ENCODE measurements at regions not wholly inside any gene's neighbourhood (a gene's known extent, or its start where the extent isn't known, plus 50 kb on each side); places are given as distances from the start of the nearest gene placed in this dataset.

DNA sequence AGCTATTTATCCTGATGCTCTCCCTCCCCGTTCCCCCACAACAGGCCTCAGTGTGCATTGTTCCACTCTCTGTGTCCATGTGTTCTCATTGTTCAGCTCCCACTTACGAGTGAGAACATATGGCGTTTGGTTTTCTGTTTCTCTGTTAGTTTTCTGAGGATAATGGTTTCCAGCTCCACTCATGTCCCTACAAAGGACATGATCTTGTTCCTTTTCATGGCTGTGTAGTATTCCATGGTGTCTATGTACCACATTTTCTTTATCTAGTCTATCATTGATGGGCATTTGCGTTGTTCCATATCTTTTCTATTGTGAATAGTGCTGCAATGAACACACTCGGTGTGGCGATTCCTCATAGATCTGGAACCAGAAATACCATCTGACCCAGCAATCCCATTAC lies 225.9 kb upstream of the CDH4 start:
- DNase-seq (ENCODE audit: low read depth in 1 of 2, low spot score in 1 of 2) = no peak

DNA sequence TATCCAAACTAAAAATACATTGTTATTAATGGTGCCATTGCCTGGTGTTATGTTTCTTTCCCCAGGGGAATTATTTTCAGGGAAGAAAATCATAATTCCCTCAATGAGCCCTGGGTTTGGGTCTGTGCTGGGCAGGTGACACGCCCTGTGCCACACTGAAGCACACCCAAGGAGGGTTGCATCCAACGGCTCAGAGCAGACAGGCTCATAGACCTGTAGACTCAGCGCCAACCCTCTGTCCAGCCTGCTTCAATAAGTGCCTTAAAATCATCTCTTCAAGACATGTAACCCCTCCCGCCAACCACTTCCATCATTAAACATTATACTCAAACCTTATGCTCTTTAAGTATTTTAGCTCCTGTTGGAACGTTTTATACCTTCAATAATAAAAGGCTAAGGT lies 225.3 kb upstream of the CDH4 start:
- DNase-seq (ENCODE audit: low read depth in 1 of 2, low spot score in 1 of 2) = no peak

DNA sequence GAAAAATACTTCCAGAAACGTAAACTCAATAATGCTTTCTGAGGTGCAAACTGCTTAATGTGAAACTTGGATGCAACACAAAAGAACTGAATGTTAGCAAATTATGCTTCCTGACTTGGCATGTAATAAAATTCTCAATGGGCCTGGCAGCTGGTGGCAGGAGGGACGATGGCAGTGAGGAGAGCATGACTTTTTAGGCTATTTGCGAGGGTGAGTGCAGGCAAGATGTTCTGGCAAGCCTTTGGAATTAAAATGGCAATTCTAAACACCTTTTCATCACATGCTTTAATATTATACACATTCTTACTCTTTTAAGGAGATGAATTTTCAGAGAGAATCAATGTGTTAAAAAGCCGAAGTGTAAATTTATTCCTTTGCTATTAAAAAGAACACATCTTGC lies 224.8 kb upstream of the CDH4 start:
- no peak for DNase-seq (ENCODE audit: low read depth in 1 of 2, low spot score in 1 of 2)

DNA sequence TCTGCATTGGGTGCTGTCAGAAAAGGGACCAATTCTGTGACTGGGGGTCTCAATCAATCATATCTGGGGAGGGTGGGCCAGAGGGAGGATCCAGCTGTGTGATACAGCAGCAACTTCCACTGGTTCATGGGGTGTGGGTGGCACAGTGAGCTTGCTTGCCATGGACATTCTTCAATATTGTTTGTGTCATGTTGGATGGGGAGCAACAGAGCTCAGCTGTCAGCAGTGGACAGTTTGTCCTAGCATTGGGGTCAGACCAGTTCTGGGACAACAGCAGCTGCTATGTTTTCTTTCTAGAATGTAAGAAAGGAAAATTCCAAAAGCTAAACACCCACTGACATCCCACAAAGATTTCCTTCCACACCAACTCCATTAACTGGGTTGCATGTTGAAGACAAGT lies 221.9 kb upstream of the CDH4 start:
- DNase-seq (ENCODE audit: low read depth in 1 of 2, low spot score in 1 of 2) = no peak

DNA sequence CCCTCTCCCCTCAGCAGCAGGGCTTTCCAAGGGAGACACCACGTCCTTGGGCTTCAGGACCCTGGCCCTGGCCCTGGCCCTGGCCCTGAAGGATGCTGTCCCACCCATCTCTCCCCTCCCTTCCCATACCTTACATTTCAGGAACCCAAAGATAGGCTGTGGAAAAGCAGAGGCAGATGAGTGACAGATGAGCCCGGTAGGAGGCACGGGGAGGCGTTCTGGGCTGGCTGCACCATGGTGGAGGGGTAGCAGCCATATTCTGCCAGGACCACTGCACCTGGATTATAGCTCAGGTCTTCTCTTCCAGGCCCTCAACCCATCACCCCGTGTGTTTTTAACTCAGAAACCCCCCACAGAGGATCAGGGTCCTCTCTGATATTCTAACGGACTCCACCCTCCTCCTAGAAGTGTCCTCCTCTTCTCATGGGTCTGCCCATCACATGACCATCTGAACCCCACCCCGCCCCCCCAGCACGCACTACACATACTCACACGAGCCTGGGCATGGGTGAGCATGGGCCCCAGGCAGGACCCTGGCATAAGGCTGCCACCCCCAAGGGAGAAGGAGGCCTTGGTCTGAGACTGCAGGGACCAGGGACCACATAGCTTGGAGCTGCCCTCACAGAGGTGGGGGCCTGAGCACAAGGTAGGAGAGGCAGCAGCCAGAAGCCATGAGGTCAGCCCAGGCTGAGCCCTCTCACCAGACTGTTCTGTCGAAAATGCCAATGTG lies 220.8 kb upstream of the CDH4 start:
- no peak for DNase-seq (ENCODE audit: low read depth in 1 of 2, low spot score in 1 of 2)

DNA sequence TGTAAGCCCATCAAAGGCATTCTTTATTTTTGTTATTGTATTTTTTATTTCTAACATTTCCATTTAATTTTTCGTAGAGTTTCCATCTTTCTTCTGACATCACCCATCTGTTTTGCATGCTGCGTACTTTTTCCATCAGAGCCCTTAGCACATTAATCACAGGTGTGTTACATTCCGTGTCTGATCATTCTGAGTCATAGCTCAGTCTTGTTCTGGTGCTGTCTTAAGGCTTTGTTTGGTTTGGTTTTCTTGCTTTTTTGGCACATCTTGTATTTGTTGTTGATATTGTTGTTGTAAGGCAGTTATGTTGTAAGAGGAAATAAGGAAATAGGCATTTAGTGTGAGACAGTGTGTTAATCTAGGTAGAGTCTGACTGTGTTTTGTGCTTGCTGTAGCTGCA lies 214.6 kb upstream of the CDH4 start:
- DNase-seq (ENCODE audit: low read depth in 1 of 2, low spot score in 1 of 2) = no peak

DNA sequence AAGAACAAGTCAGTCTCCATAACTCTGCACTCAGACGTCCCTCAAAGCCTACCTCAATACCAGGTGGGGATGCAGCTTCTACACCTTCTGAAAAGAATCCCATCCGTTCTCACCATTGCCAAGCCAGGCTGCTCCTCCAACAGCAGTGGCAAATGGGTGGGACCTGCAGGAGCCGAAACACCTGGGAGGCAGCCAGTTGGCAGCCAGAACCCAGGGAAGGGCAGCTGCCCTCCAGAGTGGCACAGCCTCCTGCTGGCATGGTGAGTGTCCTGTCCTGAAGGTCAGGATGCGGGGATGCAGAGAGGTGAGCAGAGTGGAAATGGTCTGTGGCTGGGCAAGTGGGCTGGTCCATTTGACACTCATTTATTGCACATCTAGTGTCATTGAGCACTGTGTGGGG lies 210.6 kb upstream of the CDH4 start:
- DNase-seq (ENCODE audit: low read depth in 1 of 2, low spot score in 1 of 2) = no peak

DNA sequence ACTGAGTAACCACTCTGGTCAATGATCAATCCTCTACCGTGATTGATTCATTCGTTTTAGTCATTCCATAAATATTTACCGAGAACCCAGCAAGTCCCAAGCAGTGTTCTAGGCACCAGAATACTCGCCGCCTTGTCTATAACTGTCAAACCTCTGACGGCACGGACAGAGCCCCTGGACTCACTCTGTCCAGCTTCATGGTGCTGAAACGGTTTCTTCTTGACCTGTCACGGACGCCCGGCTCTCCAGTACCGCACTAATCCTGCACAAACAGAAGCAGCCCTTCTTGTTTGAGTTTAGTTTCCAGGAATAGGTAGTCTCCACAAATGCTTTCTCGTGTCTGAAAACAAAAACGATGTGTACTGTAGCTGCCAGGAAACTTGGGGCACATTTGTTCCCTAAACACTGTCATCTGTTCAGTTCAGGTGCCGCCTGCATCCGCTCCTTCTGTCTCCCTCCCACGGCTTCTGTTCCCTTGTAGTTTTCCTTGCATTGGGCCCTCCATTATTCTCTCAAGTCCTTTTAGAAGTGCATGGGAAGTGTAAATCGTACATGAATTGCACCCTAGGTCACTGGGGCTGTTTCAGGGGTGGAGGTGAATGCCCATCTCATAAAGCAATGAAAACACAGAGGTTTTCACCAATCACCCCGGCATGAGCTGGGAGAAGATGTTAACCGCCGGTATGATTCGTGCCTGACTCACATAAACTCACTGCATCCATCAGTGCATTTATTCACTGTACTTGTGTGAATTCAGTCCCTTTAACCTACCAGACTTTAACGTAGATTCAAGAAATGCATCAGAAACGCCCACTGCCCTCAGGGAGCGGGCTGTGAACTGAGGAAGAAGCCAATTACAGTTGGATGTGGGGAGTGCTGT lies 209.3 kb upstream of the CDH4 start:
- DNase-seq (ENCODE audit: low read depth in 1 of 2, low spot score in 1 of 2) = no peak

DNA sequence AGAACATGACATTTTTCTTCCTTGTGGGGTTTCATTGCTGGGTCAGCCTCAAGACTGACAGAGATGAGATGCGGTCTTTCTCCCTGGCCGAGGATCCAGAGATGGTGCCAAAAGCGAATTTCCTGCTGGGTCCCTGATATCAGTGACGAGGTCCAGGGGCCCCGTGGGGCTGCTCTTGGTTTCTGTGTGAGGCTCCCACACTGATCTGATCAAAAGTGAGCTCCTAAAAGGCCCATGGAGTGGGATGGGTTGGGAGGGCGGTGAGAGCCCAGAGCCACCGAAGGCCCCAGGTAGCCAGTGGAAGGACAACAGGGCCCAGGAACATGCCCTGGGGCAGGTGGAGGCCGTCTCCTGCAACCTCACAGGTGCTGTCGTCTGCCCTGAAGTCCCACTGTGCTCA lies 208.4 kb upstream of the CDH4 start:
- no peak for DNase-seq (ENCODE audit: low read depth in 1 of 2, low spot score in 1 of 2)

DNA sequence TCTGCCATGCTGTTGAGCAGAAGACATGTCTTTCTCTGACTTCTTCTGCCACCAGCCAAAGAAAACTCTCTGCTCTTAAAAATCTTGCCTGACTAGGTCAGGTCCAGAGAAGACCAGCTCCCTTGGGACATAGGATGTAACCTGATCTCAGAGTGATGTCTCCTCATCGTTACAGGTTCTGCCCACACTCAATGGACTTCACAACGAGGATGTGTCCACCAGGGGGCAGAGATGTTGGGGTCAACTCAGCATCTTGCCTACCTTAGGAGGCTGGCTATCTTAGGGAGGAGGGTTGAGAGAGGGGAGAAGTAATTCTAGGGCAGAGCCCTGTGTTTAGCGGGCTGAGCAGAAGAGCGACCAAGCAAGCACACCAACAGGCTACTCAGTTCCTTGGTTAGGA lies 207.6 kb upstream of the CDH4 start:
- DNase-seq (ENCODE audit: low read depth in 1 of 2, low spot score in 1 of 2) = no peak

DNA sequence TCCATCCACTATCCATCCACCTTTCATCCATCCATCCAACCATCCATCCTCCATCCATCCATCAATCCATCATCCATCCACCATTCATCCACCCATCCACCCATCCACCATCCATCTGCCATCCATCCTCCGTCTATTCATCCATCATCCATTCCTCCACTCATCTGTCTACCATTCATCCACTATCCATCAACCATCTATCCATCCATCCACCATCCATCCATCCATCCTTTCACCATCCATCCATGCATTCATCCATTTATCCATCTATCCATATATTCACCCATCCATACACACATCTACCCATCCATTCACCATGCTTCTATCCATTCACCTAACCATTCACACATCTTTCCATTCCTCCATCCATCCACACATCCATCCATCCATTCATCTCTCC lies 207.0 kb upstream of the CDH4 start:
- DNase-seq (ENCODE audit: low read depth in 1 of 2, low spot score in 1 of 2) = no peak

DNA sequence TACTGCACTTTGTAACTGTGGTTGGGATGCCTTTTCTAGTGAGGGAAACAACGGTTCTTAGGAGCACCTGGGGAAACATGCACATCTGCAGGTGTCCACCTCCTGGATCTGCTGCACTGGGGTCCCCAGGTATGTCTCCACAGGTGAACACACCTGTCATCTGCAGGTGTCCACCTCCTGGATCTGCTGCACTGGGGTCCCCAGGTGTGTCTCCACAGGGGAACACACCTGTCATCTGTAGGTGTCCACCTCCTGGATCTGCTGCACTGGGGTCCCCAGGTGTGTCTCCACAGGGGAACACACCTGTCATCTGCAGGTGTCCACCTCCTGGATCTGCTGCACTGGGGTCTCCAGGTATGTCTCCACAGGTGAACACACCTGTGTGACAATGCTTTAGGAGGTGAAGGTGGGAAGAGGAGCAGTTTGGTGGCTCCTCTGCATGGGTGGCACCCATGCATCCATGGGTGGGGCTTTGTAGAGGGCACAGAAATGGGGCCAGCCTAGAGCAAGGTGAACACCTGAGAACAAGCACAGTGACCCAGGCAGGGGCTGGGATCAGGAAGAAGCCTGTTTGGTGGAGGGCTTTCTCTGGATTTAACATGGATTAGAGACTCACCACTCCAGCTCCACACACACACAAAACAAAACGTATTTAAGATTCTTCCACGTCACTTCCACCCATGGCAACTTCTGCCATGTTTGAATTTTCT lies 206.0 kb upstream of the CDH4 start:
- no peak for DNase-seq (ENCODE audit: low read depth in 1 of 2, low spot score in 1 of 2)

DNA sequence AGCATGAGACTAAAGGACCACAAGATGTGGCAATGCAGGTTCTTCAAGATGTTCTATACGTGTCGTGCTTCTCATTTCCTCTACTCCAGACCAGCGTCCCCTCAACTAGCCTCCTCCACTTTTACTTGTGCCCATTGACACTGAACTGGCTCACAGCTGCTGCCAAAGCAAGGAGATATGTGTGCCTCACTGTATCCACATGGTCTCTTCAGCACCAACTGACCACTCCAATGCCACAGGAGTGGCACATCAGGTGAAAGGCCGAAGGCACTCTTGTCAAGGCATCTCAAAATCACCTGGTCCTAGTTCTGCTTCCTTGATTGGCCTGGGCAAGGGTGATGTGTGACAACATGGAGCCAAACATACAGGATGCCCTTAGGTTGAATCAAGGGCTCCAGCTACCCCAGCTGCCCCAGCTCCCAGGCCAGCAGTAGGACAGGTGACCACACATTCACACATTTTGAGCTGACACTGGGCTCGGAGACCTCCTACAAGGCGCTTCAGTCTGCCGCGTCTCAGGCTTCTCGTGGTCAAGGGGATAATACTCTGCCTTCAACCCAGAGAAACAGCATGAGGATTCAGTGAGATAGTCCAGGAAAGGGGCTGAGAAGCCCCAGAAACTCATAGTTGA lies 205.2 kb upstream of the CDH4 start:
- DNase-seq (ENCODE audit: low read depth in 1 of 2, low spot score in 1 of 2) = no peak

DNA sequence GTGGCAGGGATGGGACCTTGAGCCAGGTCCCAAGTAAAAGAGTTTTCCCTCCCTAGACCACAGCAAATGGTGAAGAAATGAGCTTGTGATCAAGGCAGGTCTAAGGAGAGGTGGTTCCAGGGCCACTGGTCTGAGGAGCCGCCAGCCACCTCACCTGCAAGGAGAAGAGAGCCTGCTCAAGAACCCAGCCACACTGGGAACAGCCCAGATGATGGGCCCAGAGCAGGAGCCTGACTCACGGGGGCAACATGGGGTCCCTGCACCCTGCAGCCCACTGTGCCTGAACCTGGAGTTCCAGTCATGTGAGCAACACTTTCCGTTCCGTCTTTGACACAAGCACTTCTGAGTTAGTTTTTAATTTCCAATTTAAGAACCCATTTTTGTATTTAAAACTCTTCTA lies 204.5 kb upstream of the CDH4 start:
- no peak for DNase-seq (ENCODE audit: low read depth in 1 of 2, low spot score in 1 of 2)

DNA sequence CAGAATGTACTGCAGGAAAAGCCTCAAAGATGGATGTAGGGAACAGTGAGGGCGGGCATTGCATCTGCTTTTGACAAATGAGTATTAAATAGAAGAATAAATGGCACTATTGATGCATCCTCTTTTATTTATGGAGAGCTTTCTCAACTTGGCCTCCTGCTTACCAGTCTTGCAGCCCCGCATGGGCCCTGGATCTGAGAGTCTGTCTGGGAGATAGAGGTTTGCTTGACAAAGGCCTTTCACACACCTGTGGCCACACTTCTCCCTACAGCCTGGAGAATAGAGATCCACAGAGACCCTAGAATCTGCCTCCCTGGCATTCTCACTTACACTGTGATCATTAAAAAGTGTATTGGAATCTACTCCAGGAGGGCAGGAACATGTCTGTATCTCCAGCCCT lies 203.8 kb upstream of the CDH4 start:
- DNase-seq (ENCODE audit: low read depth in 1 of 2, low spot score in 1 of 2) = no peak

DNA sequence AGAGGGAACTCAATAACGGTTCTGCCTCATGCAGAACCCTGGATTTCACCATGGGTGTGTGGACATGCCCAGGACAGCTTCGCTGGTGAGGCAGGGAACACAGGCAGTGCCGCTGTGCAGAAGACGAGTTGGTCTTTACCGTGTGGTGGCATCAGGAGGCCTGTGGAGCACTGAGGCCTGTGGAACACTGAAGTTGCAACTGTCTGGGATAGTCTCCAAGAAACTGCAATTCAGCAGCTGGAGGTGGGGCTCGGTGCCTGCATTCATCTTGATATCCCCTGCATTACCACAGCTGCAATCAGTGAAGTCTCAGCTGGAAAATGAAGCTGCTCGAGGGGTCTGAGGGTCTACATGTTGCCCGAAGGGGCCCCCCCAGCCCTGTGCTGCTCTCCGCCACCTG lies 202.4 kb upstream of the CDH4 start:
- no peak for DNase-seq (ENCODE audit: low read depth in 1 of 2, low spot score in 1 of 2)

DNA sequence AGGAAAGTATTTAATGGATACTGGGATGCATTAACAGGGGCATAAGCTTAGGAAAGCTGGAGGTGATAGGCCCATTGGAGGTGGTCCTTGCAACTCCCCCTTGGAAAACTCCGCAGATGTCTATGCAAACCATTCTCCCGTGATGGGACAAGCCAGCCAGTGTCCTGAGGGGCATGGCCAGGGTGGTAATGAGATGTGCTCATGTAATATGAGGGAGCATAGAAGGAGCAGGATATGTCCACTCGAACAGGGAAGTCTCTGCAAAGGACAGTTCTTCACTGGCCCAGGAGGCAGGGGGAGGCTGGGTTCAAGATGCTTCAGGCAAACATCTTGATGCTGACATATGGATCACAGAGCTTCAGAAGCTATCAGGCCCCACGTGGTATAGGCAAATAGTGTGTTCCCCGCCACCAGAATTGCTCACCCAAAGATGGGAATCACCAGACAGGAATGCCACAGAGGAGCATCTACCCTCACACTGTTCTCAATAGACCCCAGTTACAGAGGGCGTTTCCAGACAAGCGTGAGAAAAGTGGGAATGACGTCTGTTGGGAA lies 201.6 kb upstream of the CDH4 start:
- no peak for DNase-seq (ENCODE audit: low read depth in 1 of 2, low spot score in 1 of 2)

DNA sequence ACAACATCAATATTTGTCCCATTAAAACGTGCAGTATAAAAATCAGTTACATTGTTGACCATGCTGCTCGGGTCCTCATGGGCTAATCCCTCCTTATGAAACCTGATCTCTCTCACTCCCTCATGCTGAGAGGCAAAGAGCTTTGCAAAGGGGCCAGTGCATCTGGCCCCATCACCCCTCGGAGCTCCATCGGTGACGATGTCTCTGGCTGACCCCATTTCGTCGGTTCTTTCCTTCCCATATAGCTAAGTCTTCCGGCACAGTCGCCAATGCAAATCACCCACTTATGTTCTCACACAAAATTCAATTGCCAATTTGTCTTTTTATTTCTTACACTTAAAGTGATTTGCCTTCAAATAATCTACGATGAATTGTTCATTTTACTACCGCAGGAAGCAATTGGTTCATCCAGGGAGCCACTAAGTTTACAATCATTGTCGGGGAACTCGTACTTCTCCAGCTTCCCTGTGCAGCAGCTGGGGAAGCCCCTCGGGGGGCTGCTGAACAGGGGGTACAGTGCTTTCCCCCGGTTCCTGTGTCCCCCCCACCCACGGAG lies 199.8 kb upstream of the CDH4 start:
- DNase-seq (ENCODE audit: low read depth in 1 of 2, low spot score in 1 of 2) = no peak

DNA sequence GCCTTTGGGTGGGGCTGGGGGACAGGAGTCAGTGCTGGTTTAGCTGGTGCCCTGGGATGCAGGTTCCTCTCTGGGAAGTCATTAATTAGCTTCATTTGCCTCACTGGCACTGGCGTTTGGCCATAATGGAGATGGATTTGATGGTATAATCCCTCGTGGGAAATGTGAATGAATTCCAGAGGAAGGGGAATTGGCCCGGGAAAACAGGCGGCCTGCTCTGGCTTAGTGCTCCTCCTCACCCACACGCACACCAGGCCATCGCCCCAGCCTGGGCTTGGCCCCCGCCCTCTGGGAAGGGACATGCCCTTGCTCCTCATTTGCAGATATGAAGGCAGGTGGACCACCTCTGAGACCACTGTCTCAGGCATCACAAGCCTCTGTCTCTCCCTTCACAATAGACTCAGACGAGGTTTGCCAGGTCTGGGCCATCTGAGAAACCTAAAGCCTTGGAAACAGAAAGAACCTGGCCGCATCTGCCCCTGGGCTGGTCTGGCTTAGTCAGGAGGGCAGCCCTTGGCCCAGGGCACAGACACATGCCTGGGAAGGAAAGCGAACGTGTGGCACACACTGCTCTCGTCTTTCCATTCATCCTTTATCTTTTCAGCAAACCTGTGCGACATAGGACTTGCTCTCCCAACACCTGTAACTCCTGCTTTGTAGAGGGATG lies 199.2 kb upstream of the CDH4 start:
- no peak for DNase-seq (ENCODE audit: low read depth in 1 of 2, low spot score in 1 of 2)

DNA sequence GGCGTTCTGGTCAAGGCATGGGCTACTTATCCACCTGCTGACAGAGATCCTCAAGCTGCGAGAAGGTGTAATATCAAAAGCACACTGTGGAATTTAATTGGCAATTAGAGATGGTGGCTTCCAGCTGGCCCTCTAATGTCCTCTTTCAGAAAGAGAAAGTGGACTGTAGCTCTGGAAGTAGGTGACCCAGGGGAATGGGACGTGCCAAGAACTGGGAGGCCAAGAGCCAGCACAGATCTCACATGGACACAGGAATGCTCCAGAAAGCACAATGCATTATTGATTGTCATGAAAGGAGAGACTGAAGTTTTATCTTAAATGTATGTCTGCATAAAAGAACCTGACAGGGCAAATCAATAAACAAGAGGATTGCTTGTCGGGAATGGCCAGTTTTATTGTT lies 198.6 kb upstream of the CDH4 start:
- DNase-seq (ENCODE audit: low read depth in 1 of 2, low spot score in 1 of 2) = no peak

DNA sequence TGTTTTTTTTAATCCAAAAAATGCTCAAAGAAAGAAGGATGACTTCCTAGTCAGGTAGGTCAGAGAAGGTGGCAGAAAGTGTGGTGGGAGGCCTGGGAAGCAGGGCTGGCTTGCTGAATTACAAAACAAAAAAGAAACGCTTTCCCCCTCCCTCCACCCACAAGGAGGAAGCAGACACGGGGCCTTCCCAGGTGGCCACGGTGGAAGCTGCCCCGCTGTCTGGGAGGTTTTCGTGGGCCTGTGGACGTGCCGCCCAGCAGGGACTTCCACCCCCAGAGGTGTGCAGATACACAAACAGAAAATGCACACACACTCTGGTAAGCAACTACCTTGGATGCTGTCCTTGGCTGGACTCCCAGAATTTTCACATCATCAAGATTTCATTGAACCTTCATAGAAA lies 198.2 kb upstream of the CDH4 start:
- no peak for DNase-seq (ENCODE audit: low read depth in 1 of 2, low spot score in 1 of 2)

All from activated CD4-positive, alpha-beta T cell treated with anti-CD3 and anti-CD28 coated beads, Interleukin-2, amount 50 U/mL, for 24 hours (primary cell).